ENCODE measurements at regions not wholly inside any gene's neighbourhood (a gene's known extent, or its start where the extent isn't known, plus 50 kb on each side); places are given as distances from the start of the nearest gene placed in this dataset.

DNA sequence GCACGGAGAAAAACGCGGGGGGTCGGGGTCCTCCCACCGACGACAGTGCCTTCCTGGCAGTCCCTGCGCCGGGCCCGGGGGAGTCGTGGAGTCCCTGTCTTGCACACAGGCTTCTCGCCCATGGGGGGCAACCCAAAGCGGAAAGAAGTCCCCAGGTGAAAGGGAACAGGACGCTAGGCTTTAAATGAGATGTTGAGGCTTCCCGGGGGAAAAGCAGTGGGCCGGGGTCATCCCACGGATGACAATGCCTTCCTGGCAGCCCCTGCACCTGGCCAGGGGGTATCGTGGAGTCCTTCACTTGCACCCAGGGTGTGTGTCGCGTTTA, 162.9 kb upstream of the ALG10B start:
- no peak overlapping the region for H4K8ac ChIP-seq (replicated peaks; ENCODE audit: insufficient read length, low read depth, low read length)
- H3K9me3 Mint-ChIP-seq: peaks cover 96 to 99% of the 10 kb centered on the region in 2 experiments
- H3T11ph ChIP-seq (ENCODE audit: low read length): no peak overlapping the region
- no peak overlapping the region for H3K56ac ChIP-seq (ENCODE audit: insufficient read length, low read depth, low read length)
- H2AK5ac ChIP-seq (ENCODE audit: insufficient read length, low read length): no peak overlapping the region
- H3K9ac ChIP-seq (ENCODE audit: extremely low read depth, insufficient read length, low read length): no peak overlapping the region
- no peak overlapping the region for H3K4ac ChIP-seq (ENCODE audit: low read depth, low read length)
- DNase-seq: no peak
- H3K4me1 ChIP-seq (ENCODE audit: insufficient read depth, low read length): no peaks in the 10 kb centered on the region
- H3K27me3 ChIP-seq (ENCODE audit: insufficient read depth, low read length): no peaks in the 10 kb centered on the region
- no peak overlapping the region for H3K23ac ChIP-seq (ENCODE audit: insufficient read length, low read depth, low read length)
- no peak overlapping the region for H2BK20ac ChIP-seq (ENCODE audit: low read depth, low read length, poor library complexity, severe bottlenecking)
- H3K79me1 ChIP-seq (ENCODE audit: insufficient read depth, low read depth, low read length, poor library complexity, severe bottlenecking): no peaks in the 10 kb centered on the region
- H3K4me1 Mint-ChIP-seq: no peaks in the 10 kb centered on the region
- H3K18ac ChIP-seq (ENCODE audit: insufficient read length, low read depth, low read length): no peak overlapping the region
- no peak overlapping the region for H3K27ac Mint-ChIP-seq
- WGBS (ENCODE audit: extremely low coverage, insufficient read length, low lambda C conversion rate): no CpG with 5 or more reads among the region's 19 CpGs
- H4K91ac ChIP-seq (ENCODE audit: insufficient read length, low read depth, low read length): no peak overlapping the region
- no peak for TF ChIP-seq CTCF (conservative IDR thresholded peaks at IDR 0.05)
- no peak overlapping the region for H3K14ac ChIP-seq (ENCODE audit: insufficient read depth, low read length)
- no peak overlapping the region for H2BK12ac ChIP-seq (ENCODE audit: insufficient read length, low read depth, low read length)
- no peaks in the 10 kb centered on the region for H4K20me1 ChIP-seq (ENCODE audit: control insufficient read depth, insufficient read depth, insufficient read length)
- H3K9me3 ChIP-seq (ENCODE audit: control insufficient read depth, low read depth, low read length): peaks cover 99% of the 10 kb centered on the region
- peaks cover 4% of the 10 kb centered on the region for H3K23me2 ChIP-seq (ENCODE audit: insufficient read length, low read depth, low read length, poor library complexity, severe bottlenecking)
- H3K27ac ChIP-seq (ENCODE audit: insufficient read length, low read depth, low read length): no peak overlapping the region
- no peak overlapping the region for H2AFZ ChIP-seq (ENCODE audit: low read length)
- no peak overlapping the region for H3K4me3 Mint-ChIP-seq
- no peak overlapping the region for H3K4me2 ChIP-seq (ENCODE audit: insufficient read depth, insufficient read length, low read length)
- no peak overlapping the region for H2BK120ac ChIP-seq (ENCODE audit: low read depth, low read length, poor library complexity, severe bottlenecking)
- no peak overlapping the region for H2BK5ac ChIP-seq (ENCODE audit: insufficient read length, low read length)
- H3K36me3 Mint-ChIP-seq (ENCODE audit: insufficient read depth in 1 of 3, low read depth in 3 of 3): peaks cover 16 to 24% (median 21%) of the 10 kb centered on the region in 3 experiments
- no peaks in the 10 kb centered on the region for H3K79me2 ChIP-seq (ENCODE audit: insufficient read depth, low read length)
- no peak overlapping the region for H4K5ac ChIP-seq (ENCODE audit: insufficient read length, low read depth, low read length)
- H2BK15ac ChIP-seq (ENCODE audit: low read depth, low read length): no peak overlapping the region
- peaks cover 6% of the 10 kb centered on the region for H3K27me3 Mint-ChIP-seq (ENCODE audit: low read depth)
